Common myeloid progenitor, CD34-positive (primary cell): ENCODE measurements at regions not wholly inside any gene's neighbourhood (a gene's known extent, or its start where the extent isn't known, plus 50 kb on each side); places are given as distances from the start of the nearest gene placed in this dataset.

Experiments used
- CTCF ChIA-PET: fragments of 350-600 bp; sonication (Branson Sonifier 250); formaldehyde crosslinking; loops from one replicate; lab custom pipeline; 2021; ENCODE audit warnings: antibody characterized with exemption; lab: Charles Lee
- POLR2A ChIA-PET: fragments of 350-600 bp; sonication (Branson Sonifier 250); formaldehyde crosslinking; loops from one replicate; lab custom pipeline; 2021; ENCODE audit warnings: antibody characterized with exemption; lab: Charles Lee
- DNase-seq, 3 donors: peaks; one replicate each; pipeline versions ENCODE4 v3.0.0 to v3.0.0-alpha.2; 2013
- H3K27ac ChIP-seq, 2 experiments: 1 replicate in 1 of 2; 2 replicates in 1 of 2; pipeline ENCODE4 v1.7.0; 2013; ENCODE audit warnings: inconsistent platforms in 2 of 2, low read length in 2 of 2, mild to moderate bottlenecking in 2 of 2, low read depth in 1 of 2, moderate library complexity in 1 of 2; ENCODE audit not compliant: severe bottlenecking in 2 of 2, insufficient read depth in 1 of 2, poor library complexity in 1 of 2
- H3K27me3 ChIP-seq, 5 experiments: replicated peaks in 2 of 5; 1 replicate in 3 of 5; 2 replicates in 2 of 5; pipeline versions ENCODE4 v1.6.1 to v1.7.0; 2013; ENCODE audit warnings: low read length in 4 of 5, mild to moderate bottlenecking in 2 of 5, moderate library complexity in 2 of 5, inconsistent platforms in 1 of 5; ENCODE audit not compliant: insufficient read depth in 5 of 5, control insufficient read depth in 4 of 5
- H3K36me3 ChIP-seq, 4 experiments: 1 replicate in 2 of 4; 2 replicates in 2 of 4; pipeline versions ENCODE4 v1.6.1 to v1.7.0; 2013; ENCODE audit warnings: low read length in 3 of 4, control low read depth in 1 of 4, mild to moderate bottlenecking in 1 of 4; ENCODE audit not compliant: control insufficient read depth in 4 of 4, insufficient read depth in 4 of 4
- H3K4me1 ChIP-seq, 4 experiments: 1 replicate in 3 of 4; 2 replicates in 1 of 4; pipeline versions ENCODE4 v1.6.1 to v1.7.1; 2013; ENCODE audit warnings: low read length in 3 of 4, mild to moderate bottlenecking in 3 of 4, control low read depth in 1 of 4, inconsistent platforms in 1 of 4, moderate library complexity in 1 of 4; ENCODE audit not compliant: control insufficient read depth in 4 of 4, insufficient read depth in 4 of 4; ENCODE audit errors: control extremely low read depth in 1 of 4
- H3K4me3 ChIP-seq, 7 experiments: 1 replicate in 4 of 7; 2 replicates in 3 of 7; pipeline versions ENCODE4 v1.5.1 to v1.7.0; 2013; ENCODE audit warnings: mild to moderate bottlenecking in 7 of 7, low read length in 6 of 7, moderate library complexity in 6 of 7, inconsistent platforms in 2 of 7, low read depth in 2 of 7, control low read depth in 1 of 7; ENCODE audit not compliant: insufficient read depth in 4 of 7, control insufficient read depth in 1 of 7; ENCODE audit errors: extremely low read depth in 1 of 7
- H3K9me3 ChIP-seq, 5 experiments: 1 replicate in 4 of 5; 2 replicates in 1 of 5; pipeline versions ENCODE4 v1.6.1 to v1.7.1; 2013; ENCODE audit warnings: low read length in 4 of 5, mild to moderate bottlenecking in 2 of 5, inconsistent platforms in 1 of 5, low read depth in 1 of 5, moderate library complexity in 1 of 5; ENCODE audit not compliant: control insufficient read depth in 4 of 5, insufficient read depth in 2 of 5; ENCODE audit errors: control extremely low read depth in 1 of 5
- WGBS: methylation state at CpG from one replicate; pipeline ENCODE4 v1.1.5; 2013; ENCODE audit not compliant: insufficient coverage; 5-methylcytosine and 5-hydroxymethylcytosine counted together

GRCh38 chr5:109482748-109483147 lies 73.0 kb upstream of the PJA2 start:
- H3K27ac ChIP-seq: no peak overlapping the region
- WGBS: 95% methylated on average over 4 of the region's 5 CpGs
- CTCF ChIA-PET: interaction anchor here (0.5 to 1.5 kb wide), 4 partner anchors 10 to 1148 kb away, joined by 3 to 4 read pairs (median 3); no protein-coding TSS in a partner anchor

DNA sequence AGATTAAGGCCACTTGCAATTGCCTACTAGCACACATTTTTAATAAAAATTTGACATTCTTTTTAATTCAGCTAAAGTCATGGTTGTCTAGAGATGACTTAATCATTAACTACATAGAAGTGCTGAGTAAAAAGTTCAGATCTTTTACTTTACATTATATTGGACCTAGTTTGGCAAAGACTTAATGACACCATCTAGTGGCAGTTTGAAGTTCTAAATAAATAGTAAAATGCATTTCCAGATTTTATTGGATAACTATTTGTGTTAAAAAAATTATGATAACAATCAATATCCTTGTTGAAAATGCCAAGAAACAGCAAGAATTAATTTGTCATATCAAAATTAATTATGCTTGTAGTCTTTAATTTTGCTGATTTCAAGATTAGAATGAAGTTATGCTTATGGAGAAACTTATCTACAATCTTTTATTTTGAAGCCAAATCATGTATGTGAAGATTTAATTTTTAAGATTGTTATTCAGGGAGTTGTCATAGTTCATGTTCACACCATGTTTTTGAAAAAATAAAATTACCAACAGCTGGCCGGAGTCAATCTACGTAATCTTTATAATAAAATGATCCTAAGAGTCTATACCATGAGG lies 69.6 kb upstream of the PJA2 start:
- POLR2A ChIA-PET: no interaction called here
- peak in 2 of 3 donors; percentile 40 to 44 for DNase-seq
- CTCF ChIA-PET: interaction anchor here (0.7 kb wide), 1 partner anchor 13 kb away, joined by 5 read pairs; no protein-coding TSS in a partner anchor
- peaks cover 6 to 16% (median 10%) of the 10 kb centered on the region in 4 experiments for H3K4me1 ChIP-seq
- no peaks in the 10 kb centered on the region for H3K27me3 ChIP-seq
- no peaks in the 10 kb centered on the region for H3K36me3 ChIP-seq
- no CpG with 5 or more reads among the region's 2 CpGs for WGBS
- no peaks in the 10 kb centered on the region for H3K9me3 ChIP-seq
- no peak overlapping the region for H3K4me3 ChIP-seq
- H3K27ac ChIP-seq: no peak overlapping the region

More at GRCh38 chr5:109482748-109483147, 73.0 kb upstream of the PJA2 start:
- POLR2A ChIA-PET: no interaction called here
- Histone ChIP-seq H3K9me3 (no peaks in the 10 kb centered on the region), H3K4me1 (peaks cover 6 to 16% (median 10%) of the 10 kb centered on the region in 4 experiments), H3K36me3 (no peaks in the 10 kb centered on the region), H3K27me3 (no peaks in the 10 kb centered on the region), H3K4me3 (no peak overlapping the region)
- no peak for DNase-seq

DNA sequence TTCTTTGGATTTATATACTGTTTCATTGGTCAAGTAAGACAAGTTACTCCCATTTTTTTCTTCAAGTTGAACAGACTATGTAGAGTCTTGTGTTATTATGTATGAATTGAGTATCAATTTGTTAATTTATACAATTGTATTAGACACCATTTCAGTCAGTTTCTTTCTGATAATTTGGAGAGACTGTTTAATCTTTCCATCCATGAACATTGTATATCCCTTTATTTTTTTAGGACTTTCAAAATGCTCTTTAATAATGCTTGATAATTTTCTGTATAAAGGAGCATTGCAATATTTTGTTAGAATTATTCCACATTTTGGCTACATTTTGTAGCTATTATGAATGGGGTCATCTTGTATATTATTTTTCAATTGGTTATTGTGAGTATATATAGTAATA lies 69.1 kb upstream of the PJA2 start:
- Histone ChIP-seq H3K36me3 (no peaks in the 10 kb centered on the region), H3K4me3 (no peak overlapping the region), H3K27me3 (no peaks in the 10 kb centered on the region), H3K27ac (no peak overlapping the region), H3K4me1 (peaks cover 6 to 14% (median 8%) of the 10 kb centered on the region in 4 experiments), H3K9me3 (no peaks in the 10 kb centered on the region)
- no peak for DNase-seq
- ChIA-PET CTCF (interaction anchor here (0.7 to 1.8 kb wide), 2 partner anchors 14 to 843 kb away, joined by 3 to 5 read pairs; no protein-coding TSS in a partner anchor), POLR2A (no interaction called here)

GRCh38 chr5:109476292-109476691 lies 66.5 kb upstream of the PJA2 start:
- 38% methylated on average over 1 of the region's 2 CpGs for WGBS
- ChIA-PET POLR2A (no interaction called here), CTCF (no interaction called here)
- Histone ChIP-seq H3K27me3 (no peaks in the 10 kb centered on the region), H3K4me3 (no peak overlapping the region), H3K9me3 (no peaks in the 10 kb centered on the region), H3K4me1 (no peaks in the 10 kb centered on the region), H3K36me3 (no peaks in the 10 kb centered on the region), H3K27ac (no peak overlapping the region)
- no peak for DNase-seq

DNA sequence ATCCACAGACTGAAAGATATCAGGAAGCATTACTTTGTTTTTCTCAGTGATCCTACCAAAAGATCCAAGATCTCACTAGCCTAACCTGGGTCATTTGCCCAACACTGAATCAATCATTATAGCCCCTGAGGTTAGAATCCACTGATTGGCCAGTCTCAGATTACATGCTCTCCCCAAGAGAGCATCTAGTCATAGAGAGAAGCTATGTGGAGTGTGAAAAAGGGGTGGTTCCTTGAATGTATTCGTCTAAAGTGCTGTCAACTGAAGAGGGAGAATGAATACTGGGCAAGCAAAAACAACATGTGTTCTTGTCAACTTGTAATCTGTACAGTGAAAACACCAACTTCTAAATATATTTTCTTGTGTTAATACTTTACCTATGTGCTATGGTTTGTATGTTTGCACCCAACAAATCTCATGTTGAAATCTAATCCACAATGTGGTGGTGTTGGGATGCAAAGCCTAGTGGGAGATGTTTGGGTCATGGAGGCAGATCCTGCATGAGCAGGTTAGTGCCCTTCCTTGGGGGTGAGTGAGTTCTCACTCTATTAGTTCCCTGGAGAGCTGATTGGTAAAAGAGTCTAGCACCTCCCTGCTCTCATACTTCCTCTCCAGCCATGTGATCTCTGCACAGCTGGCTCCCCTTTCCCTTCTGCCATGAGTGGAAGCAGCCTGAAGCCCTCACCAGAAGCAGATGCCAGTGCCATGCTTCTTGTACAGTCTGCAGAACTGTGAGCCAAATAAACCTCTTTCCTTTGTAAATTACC lies 60.3 kb upstream of the PJA2 start:
- Histone ChIP-seq H3K4me3 (no peak overlapping the region), H3K27me3 (no peaks in the 10 kb centered on the region), H3K36me3 (no peaks in the 10 kb centered on the region), H3K27ac (no peak overlapping the region), H3K9me3 (no peaks in the 10 kb centered on the region), H3K4me1 (peaks cover 0 to 5% (median 0%) of the 10 kb centered on the region in 4 experiments)
- CTCF ChIA-PET: interaction anchor here (1.1 to 1.6 kb wide), 2 partner anchors 13 to 22 kb away, joined by 3 to 4 read pairs; no protein-coding TSS in a partner anchor
- whole genome bisulfite sequencing: no CpG with 5 or more reads among the region's 1 CpG
- no peak for DNase-seq
- POLR2A ChIA-PET: no interaction called here

DNA sequence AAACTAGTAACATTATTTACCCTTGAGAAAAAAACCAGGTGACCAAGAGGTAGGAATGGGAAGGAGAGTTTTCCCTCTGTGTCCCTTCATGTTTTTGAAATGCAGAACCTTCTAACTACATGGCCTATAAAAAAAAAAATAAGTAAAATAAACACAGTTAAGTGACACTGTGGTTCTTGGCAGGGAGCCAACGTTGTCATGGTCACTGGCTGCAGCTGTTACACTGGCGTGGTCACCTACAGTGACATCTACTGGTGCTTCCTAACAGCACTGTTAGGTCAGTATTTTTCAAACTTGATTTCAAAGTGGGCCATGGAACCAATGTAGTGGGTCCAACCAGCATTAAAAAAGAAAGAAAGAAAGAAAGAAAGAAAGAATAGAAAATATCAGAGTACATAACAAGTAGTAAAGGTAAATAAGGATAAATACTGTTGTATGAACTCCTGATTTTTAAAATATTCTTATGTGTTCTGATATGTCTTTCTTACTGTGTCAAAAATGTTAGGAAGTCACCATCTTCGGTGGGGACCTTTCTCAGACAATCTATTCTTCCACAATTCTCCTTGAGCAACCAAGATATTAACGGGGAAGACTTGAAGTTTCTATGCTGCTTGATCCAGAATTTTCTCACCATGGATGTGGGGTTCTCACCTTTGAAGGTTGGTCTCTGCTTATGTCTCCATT lies 59.1 kb upstream of the PJA2 start:
- H3K27ac ChIP-seq: no peak overlapping the region
- no peaks in the 10 kb centered on the region for H3K27me3 ChIP-seq
- 24% methylated on average over 3 of the region's 4 CpGs for WGBS
- peaks cover 0 to 5% (median 0%) of the 10 kb centered on the region in 4 experiments for H3K4me1 ChIP-seq
- ChIA-PET POLR2A (interaction anchor here (0.7 kb wide), 1 partner anchor 1052 kb away, joined by 3 read pairs; no protein-coding TSS in a partner anchor), CTCF (interaction anchor here (0.5 to 1.1 kb wide), 4 partner anchors 59 to 828 kb away, joined by 3 to 4 read pairs (median 3); no protein-coding TSS in a partner anchor)
- no peaks in the 10 kb centered on the region for H3K9me3 ChIP-seq
- peak; percentile 97 to 99 (median 97) for DNase-seq
- H3K36me3 ChIP-seq: no peaks in the 10 kb centered on the region
- H3K4me3 ChIP-seq: no peak overlapping the region
